HG02973 (cell line): ENCODE measurements at regions not wholly inside any gene's neighbourhood (a gene's known extent, or its start where the extent isn't known, plus 50 kb on each side); places are given as distances from the start of the nearest gene placed in this dataset.

Experiments
- ATAC-seq: cut with Tn5 transposase; IDR thresholded peaks from one replicate; pipeline ENCODE4 v1.9.1; 2021; ENCODE audit warnings: moderate library complexity; ENCODE audit not compliant: unreplicated experiment

DNA sequence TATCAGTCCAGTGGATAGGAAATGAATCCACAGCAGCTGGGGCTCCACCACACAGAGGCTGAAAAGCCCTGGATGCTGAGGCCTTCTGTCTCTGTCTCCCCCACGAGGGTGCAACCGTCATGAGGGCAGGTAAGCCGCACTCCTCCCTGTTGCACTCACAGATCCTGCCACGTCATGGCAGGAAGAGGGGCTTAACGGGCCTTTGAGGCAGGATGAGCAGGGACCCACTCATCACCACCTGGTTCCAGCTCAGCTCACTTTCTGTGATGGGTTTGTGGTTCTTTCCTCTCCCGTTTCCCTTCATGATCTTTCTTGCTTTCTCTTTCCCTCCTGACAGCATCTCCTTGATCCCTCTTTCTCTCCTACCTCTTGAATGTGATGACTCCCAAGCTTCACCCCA is 575.2 kb downstream of the CCDC171 start:
- ATAC-seq, result no peak

DNA sequence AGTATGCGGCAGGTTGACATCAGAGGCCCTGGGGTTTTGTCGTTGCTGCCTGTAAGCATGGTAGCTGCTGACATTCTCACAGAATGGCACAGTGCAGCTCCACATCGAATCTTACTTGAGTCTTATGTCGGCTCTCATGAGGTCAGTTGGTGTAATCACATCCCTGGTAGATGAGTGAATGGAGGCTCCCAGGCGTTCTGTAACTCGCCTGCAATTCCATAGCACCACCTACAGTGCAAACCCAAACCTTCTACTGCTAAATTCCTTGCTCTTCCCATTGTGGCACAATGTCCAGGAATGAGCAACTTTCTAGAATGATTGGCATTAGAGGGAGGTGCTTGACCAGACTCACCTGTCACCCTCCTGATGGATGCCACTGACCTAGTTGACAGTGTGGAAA is 578.4 kb downstream of the CCDC171 start:
- ATAC-seq, result no peak

DNA sequence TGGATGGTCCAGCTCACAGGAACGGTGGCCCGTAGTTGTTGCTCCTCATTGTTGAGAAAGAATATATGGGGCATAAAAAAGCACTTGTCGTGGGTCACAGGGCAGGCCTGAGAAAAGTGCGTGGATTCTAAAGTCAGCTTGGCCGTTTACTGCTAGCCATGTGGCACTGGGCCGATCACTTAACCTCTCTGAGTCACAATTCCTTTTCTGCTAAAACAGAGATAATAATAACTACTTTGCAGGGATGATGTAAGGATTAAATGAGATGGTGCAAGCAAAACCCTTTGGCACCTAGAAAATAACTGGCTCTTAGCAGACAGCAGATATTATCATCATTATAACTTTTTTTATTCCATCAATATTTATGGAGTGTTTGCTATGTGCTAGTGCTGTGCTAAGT is 579.7 kb downstream of the CCDC171 start:
- ATAC-seq, result no peak

DNA sequence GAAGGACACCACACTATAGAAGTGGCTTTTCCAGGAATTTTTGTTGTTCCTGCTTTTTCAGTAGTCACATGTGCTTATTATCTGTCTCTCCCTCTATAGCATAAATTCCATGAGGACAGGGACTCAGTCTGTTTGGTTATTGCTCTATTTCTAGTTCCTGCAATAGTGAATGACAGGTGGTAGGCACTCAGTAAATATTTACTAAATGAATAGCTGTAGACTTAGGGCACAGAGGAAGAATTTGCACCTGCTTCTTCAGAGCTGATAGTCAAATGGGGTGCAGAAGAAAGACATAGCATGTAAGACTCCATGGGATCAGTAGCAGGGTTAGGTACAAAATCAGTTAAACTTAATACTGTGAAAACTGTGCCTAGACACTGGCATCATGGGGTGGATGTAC is 580.2 kb downstream of the CCDC171 start:
- ATAC-seq, result no peak

DNA sequence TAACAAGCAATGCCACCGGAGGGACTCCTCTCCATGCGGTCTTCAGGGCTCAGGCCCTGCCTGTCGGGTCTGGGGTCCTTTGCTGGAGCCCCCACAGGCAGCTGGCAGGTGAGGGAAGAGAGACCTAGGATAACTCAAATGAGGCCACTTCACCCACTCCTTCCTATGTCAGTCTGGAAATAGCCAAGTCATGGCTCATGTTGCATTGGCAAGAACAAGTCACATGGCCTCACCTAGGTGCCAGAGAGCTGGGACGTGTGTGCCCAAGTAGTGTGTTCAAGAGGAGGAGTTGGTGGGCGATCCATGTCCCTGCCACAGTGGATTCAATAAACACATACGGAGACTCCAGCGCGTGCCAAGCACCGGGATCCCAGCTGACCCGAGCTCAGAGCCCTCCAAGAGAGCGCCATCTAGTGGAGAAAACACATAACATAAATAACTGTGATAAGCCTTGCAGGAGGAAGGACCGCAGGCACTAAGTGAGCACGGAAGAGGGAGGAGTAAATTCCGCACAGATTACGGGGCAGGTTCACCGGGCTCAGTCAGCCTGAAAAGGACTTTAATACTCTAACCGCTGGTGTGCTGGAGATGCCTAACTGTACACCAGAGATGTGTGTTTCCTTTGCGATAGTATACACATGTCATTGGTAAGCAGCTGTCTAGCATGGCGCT is 580.8 kb downstream of the CCDC171 start:
- peak; percentile 74 for ATAC-seq

DNA sequence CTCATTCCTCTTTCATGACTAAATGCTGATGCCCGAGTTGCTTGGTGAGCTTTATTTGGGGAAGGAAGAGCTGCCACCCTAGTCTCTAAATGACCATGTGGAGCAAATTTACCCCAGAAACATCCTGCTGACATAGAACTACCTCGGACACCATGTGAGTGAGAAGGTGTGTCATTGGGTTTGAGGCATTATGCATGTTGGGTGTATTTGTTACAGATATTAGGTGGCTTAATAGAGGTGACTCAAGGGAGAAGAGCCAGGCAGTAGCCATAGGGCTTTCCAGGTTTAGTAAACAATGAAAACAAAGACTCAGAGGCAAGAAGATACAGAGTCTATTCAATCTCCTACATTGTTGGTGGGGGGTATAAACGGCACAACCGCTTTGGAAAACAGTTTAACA is 581.5 kb downstream of the CCDC171 start:
- no peak for ATAC-seq

DNA sequence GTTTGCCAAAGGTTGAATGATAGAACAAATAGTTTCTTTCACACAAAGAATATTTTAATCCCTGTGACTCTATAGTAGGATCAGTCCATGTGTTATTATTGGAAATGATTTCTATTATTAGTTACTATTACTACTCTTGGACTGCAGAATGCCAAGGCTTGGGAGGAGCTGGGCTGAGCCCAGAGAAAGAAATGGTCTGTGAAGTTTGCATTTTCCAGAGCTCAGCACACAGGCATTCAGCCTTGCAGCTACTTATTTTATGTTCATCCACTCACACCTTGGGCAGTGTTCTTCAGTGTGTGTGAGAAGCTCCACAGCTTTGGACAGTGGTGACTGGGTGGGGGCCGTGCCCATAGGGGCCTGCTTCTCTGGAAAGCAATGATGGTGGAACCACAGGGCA is 583.1 kb downstream of the CCDC171 start:
- no peak for ATAC-seq

DNA sequence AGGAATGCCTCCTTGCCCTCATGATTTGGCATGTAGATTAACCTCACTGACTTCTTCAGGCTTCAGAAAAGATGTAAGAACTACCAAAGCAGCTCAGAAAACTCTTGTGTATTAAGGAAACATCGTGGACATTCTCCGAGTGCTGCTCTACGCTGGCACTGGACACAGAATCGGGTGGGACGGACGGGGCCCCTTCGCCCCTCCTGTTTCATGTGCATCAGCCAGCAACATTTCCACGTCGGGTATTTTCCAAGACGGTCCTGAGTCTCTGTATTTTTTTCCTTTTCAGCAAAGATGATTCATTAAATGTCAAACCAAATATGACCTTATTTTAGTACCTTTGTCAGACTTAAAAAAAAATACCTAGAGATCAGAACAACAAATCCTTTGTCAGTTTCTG is 583.6 kb downstream of the CCDC171 start:
- ATAC-seq, result no peak

DNA sequence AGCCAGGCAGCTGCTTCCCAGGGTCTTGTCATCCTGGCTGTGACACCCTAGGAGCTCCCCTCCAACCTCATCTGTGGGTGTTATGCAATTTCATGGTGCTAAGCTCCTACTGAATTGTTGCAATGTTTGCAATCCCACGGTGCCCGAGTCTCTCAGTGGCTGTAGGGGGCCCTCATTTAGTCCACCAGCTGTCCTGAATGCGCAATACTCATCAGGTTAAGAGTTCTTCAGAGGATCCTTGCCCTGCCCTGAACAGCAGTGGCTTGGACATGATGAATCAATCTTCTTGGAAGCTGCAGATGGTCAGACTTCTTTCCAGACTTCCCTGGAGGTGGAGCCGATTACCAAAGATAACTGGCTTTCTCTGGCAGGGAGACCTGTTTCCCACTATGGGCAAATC is 584.1 kb downstream of the CCDC171 start:
- no peak for ATAC-seq

DNA sequence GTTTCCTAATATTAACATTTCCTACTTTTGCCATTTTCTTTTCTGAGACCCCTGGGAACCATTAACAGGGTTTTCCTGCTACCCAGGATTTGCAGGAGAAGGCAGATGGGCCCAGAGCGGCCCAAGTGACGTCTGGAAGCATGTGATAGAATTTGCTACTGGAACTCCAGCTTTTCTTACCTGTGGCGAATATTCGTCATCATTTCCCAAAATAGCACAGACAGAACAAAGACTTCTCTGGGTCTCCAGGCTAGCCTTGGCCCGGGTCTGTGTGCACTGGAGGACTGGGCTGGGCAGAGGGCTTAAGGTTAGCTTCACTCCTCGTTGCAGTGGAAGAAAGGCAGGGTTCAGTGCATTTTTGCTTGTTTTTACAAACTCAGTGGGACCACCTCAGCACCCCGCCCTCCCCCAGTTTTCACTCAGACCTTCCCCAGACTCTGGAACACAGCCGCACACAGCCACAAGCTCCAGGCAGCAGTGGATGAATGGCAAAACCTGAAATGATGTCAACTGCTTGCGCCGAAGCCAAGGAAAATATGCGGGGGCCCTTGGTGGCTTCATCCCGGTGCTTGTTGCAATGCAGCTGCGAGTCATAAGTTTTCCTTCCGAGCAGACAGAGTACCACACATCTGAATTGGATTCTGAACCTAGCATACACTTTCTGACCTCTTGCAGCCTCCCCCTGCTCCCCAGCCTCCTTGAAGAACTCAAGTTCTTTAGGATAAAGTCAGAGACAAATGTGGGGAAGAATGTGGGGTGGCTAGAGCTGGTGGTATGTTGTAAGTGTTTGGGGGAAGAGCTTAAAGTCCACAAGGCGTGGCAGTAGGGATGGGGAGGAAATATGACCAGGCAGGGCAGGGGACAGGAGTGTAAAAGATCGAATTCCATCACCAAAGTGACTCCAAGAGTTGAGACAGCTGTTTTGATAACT is 586.0 kb downstream of the CCDC171 start:
- no peak for ATAC-seq

DNA sequence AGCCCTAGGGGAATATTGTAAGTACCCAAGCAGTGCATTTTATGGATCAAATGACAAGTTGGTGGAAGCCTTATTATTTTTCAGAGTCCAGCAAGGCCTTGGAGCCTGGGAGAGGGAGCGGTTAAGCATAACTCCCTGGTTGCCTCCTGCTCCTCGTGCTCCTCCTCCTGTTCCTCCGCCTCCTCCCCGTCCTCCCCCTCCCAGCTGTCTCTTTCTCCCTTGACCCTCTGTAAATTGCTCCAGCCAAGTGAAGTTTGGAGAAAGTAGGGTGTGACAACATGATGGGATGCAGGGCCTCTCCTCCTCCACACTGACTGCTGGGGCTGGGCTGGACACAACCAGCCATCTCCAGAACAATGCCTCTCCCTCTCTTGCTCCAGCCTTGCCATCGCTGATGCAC is 586.9 kb downstream of the CCDC171 start:
- no peak for ATAC-seq

DNA sequence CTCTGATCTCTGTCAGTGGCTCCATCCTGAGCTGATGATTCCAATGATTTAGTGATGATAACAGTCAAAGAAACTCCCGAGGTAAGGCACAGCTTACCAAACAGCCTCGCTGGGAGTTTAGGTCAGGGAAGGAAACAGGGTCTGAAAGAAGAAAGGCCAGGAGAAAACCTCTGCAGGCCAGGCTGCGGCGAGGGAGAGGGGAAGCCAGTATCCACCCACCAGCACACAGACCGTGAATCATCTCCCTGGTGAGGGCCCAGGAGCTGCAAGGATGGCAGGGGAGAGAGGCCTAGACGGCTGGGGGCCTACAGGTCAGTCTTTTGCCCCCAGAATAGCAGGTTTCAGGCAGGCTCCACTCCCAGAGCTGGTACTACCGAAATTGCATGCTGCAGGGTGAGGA is 590.5 kb downstream of the CCDC171 start:
- no peak for ATAC-seq

DNA sequence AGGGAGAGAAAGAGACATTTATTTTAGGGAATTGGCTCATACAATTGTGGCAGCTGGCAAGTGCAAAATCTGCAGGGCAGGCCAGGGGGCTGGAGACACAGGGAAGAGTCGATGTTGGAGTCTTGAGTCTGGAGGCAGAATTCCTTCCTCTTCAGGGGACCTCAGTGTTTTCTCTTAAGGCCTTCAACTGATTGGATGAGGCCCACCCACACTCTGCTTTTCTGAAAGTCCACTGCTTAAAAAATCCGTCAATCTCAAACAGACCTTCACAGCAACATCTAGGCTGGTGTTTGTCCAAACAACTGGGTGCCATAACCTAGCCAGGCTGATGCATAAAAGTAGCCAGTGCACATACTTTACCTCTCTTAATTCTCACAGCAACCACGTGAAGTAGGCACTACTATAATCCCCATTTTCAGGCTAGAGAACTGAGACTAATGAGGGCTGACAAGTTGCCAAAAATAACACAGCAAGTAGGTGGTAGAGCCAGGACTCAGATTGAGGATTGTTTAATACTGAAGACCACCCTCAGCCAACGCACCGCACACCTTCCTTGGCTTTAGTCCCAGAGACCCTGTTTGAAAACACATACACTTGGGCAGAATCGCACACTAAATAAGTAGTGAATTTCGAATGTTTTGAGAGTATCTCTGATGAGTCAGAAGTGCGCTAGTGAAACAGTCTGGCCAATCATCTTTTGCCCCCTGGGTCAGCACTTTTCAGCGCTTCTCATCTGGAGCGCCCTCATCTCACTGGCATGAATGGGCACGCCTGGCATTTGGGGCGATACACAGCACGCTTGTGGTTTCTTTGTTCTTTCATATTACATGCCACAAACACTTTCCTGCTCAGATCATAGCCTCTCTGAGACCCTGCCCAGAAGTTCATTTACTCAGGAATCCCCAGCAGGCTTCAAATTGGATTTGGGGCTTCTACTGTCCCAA is 591.4 kb downstream of the CCDC171 start:
- ATAC-seq, result no peak

DNA sequence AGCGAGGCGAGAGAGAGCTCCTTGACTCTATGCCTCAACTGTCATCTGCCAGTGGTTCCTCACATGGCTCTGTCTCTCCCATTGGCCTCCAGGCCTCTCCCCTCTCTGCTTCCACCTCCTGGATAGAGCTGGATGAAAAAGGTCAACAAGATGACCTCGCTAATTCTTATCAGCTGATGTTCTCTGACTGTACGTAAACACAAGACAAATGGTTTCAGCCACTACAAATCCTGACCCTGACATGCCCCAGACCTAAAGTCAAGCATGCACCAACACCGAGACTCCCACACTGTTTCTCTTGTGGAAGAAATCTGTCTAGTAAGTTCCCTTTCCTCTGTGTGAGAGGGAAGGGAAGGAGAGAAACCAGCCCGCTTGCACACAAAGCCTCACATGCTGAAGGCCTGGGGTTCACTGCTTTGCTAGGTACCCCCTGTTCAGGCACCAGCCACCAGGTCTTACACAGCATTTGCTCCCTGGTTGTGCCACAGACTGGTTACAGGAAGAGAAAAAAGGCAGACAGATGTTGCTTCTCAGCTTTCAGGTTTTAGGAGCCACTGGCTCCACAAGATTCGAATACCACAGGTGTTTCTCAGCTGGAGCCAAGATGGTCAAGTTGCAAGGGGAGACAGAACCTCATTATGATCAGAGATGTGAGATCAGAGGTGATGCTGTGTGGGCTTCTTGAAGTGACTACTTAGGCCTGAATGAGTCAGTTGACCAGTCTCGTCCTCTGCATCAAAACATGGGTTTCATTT is 592.5 kb downstream of the CCDC171 start:
- ATAC-seq, result no peak

DNA sequence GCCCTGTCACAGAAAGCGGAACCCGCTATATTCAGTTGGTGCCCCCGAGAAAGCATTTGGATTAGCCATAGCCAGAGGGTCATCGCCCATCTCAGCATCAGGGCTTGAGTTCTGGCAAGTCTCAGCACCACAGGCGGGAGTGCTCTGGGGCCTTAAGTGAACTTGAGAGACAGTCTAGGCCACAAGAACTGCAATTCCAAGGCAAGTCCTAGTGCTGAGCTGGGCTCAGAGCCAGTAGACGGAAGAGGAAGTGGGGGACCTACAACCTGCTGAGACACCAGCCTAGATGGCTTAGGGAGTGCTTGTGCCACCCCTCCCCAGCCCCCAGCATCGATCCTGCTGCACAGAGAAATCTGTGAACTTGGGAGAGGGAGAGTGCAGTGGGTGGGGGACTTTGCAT is 594.9 kb downstream of the CCDC171 start:
- no peak for ATAC-seq

DNA sequence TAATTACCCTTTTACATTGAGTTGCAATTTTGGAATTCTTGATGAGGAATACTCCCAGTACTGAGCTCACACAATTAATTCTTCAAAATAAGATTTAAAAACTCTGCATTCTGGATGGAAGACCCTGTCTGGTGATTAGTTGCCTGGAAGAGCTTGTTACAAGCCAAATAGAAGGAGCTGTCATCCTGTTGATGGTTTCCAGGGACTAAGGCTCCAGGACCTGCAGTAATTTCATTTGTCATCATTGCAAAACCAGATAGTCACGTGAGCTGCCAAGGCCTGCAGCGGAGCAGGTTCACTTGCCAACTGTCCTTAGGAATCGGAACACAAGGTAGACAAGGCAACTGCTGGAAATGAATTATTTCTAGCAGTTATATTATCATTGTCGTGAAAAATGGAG is 597.7 kb downstream of the CCDC171 start:
- no peak for ATAC-seq

DNA sequence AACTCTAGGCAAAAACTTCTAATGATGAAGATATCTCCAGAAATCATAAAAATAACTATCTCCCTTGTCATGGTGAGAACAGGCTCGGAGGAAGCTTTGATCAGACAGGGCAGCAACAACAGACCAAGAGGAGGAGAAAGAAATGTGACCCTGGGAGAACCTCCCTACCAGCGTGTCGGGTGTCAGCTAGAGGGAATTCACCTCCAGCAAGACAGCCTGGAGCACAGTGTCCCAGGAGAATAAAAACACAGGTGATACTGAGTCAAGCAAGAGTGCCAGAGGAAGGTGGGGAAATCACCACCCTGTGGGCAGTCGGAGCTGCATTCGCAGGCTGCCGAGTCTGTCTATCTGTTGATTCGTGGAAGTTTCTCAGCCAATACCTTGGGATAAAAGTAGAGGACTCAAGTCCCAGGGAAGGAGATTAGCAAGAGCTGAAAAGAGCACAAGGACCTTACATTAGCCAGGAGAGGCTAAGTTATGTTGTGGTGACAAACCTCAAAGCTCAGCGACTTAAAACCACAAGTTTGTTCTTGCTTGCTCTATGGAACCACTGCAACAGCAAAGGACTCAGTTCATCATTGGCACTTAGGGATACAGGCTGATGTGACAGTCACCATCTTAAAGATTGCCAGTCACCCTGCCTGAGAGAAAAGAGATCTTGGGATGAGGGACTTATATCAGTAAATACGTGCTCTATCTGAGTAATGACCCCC is 598.3 kb downstream of the CCDC171 start:
- no peak for ATAC-seq

DNA sequence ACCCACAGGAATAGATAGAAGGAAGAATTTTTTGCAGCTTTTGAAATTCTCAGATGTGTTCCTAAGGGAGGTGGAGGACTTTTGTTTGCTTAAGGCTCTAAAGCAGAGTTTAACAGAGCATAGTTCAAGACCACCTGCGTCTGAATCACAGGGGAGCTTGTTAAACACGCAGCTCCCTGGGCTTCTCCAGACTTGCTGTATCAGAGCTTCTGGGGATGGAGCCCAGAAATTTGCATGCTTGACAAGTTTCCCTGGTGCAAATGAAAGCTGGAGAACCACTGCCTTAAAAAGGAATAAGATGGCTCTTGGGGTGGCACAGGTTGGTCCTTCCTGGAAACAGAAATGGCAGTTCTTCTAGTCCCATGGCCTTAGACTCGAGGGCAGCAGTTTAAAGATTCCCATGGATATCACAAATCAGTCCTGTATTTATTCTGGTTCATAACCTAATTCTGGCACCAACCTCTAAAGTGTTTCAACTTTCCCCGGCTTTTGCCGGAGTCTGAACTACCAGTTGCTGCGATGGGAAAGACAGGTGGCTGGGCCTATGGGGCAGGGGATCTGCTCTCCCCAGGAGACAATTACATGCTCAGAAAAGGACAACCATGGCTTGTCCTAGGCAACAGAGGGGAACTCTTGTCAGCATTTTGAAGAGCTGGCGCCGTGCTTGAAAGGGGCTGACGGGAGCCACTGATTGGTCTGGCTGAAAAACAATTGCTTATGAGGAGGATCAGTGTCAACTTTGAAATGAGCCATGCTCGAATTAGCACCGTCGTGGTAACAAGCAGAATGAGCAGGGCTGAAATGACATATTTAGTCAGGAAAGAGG is 599.6 kb downstream of the CCDC171 start:
- no peak for ATAC-seq

DNA sequence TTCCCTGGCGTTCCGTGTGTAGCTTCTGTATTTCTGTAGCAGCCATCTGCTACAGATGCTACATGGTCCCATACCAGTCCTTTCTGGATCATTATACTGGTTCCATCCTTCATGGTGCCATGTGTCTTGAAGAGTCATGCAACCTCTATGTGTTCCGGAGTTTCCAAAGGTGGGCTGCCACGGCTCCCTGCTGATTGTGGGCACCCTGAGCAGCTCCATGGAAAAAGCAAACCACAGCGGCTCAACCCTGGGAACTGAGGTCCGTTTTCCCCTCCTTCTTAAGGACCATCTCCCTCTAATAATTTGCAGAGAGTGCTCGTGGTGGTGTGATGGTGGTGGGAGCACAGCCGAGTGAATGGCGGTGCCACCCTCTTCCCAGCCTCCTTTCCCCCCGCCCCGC is 600.4 kb downstream of the CCDC171 start:
- no peak for ATAC-seq
